Limb (tissue), 2 donors: ENCODE measurements at regions not wholly inside any gene's neighbourhood (a gene's known extent, or its start where the extent isn't known, plus 50 kb on each side); places are given as distances from the start of the nearest gene placed in this dataset.
"Not testable (repeated sequence)": the region's sequence is repeated elsewhere in the genome, so short reads cannot be mapped to it uniquely, and the experiment has no call there.

ENCODE experiments used
- DNase-seq, 2 donors: peaks; one replicate each; pipeline ENCODE4 v3.0.0-alpha.2; 2016; ENCODE audit errors: extremely low spot score in 2 of 2

GRCh38 chr14:43326501-43327407, 1180.3 kb downstream of the FSCB start:
- not testable (repeated sequence) for DNase-seq

DNA sequence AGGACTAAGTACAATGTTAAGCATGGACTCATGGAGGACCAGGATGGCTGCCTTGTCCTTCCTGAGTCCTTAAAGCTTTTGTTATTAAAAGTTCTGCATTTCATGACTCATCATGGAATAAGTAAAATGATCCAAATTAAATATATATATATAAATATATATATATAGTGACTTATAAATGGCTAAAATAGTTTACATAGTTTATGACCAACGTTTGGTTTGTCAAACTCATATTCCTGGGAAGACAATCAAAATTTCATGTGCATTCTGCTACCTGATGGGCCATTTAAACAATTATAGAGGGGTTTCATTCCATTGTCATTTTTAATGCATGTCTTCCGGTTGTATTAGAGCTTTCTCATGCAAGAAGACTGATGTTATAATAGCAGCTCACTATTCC, 1190.7 kb downstream of the FSCB start:
- no peak for DNase-seq

DNA sequence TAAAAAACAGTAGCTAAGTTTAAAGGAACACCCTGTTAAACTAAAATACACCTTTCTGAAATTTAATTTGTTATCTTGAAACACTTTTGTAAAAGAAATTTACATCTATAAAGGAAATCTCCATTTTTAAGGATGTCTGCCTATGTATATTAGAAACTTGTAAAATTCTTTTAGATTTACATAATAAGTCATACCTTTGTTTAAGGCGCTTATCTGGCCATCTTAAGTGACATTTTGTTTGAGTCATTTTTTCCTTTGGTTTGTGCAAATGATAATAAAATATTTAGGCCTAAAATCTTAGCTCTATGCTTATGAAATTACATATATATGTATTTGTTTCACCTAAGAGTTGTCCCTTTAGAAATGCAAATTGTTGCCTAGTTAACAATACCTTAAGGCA, 1193.4 kb downstream of the FSCB start:
- no peak for DNase-seq

GRCh38 chr14:43308421-43309110, 1198.5 kb downstream of the FSCB start:
- no peak for DNase-seq

DNA sequence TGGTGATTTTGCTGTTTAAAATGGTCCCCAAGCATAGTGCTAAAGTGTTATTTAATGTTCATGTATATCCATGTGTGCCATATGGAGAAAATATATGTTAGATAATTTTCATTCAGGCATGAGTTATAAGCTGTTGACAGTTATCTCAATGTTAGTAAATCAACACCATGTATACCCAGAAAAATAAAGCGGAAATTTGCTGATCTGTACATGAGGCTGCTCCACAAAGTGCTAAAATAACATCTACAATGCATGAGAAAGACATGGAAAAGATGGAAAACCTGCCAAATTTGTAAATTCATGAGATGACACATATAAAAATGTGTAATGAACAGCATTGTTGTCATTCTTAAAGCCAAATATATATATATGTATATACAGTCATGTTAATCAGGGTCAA, 1199.2 kb downstream of the FSCB start:
- DNase-seq: no peak

DNA sequence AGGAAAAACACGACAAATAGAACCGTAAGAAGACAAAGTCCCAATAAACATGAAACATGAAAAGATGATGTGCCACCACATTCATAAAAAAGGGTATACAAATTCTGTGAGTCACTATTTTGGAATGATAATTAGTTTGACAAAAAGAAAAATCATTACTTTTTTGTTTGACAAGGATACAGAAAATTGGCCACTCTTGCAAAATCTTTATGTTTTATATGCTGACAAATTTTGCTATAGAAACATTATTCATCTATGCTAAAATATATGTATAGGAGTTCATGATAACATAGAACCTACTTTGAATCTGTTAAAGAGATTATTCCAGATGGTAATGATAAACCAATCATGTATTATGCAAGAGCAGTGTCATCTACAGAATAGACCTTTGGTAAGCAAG, 1201.0 kb downstream of the FSCB start:
- no peak for DNase-seq

DNA sequence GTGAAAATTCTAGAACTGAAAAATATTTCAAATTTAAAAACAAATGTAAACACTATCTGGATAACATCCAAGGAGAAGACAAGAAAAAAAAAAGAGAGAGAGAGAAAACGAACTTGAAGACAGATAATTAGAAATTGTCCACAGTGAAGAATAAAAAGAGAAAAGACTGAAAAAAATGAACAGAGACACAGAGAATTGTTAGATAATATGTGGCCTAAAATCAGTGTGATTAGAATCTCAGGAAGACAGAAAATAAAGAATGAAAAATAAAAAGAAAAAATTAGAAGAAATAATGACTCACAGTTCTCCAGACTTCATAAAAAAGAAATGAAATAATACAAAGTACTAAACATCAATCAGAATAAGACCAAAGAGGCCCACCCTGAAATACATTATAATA, 1209.3 kb downstream of the FSCB start:
- no peak for DNase-seq

GRCh38 chr14:43296061-43296460, 1211.0 kb downstream of the FSCB start:
- not testable (repeated sequence) for DNase-seq

DNA sequence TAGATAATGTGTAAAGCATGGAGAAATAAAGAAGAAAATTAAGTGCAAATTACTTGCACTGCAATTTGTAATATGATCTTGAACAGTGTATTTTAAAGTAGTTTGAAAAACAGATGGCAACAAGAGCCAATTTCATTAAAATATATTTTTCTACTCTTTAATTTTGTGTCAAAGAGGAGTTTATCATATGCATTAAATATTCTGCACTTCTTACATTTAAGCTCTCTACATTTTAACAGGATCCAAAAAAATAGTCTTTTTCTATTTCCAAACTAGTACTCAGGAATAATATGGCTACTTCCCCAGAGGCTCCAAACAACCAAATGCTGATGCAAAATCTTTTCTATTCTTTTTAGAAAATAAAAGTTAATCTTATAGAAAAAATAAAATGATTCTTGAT, 1221.5 kb downstream of the FSCB start:
- DNase-seq: no peak

- DNase-seq: no peak
These were observed 1247.0 kb downstream of the FSCB start for GRCh38 chr14:43260056-43260455.

GRCh38 chr14:43258396-43258795, 1248.7 kb downstream of the FSCB start:
- no peak for DNase-seq

GRCh38 chr14:43256996-43257395, 1250.1 kb downstream of the FSCB start:
- DNase-seq: not testable (repeated sequence)

- DNase-seq: no peak
These were observed 1254.2 kb downstream of the FSCB start for GRCh38 chr14:43252866-43253265.

DNA sequence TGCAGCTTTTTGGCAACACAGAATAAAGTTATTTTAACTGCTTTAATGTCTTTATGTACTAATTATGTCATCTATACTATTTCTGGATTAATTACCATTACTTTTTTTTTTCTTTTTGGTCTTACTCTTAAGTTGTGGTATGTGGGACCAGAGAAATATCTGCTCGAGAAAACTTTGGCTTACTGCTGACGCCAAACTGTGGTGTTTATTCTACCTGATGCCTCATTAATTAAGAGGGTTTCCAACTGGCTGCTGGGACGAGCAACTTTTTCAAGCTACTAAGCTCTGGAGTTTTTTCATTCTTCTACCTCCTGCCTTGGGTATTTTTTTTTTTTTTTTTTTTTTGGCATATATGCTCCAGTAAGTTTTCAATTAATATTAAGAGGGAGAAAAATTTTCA, 1257.5 kb downstream of the FSCB start:
- DNase-seq: no peak

- no peak for DNase-seq
These were observed 1258.0 kb downstream of the FSCB start for GRCh38 chr14:43249116-43249515.

- no peak for DNase-seq
These were observed 1259.2 kb downstream of the FSCB start for GRCh38 chr14:43247877-43248276.

GRCh38 chr14:43244142-43244625, 1262.9 kb downstream of the FSCB start:
- no peak for DNase-seq

GRCh38 chr14:43243168-43243567, 1263.9 kb downstream of the FSCB start:
- no peak for DNase-seq

GRCh38 chr14:43232261-43232660, 1274.8 kb downstream of the FSCB start:
- no peak for DNase-seq

DNA sequence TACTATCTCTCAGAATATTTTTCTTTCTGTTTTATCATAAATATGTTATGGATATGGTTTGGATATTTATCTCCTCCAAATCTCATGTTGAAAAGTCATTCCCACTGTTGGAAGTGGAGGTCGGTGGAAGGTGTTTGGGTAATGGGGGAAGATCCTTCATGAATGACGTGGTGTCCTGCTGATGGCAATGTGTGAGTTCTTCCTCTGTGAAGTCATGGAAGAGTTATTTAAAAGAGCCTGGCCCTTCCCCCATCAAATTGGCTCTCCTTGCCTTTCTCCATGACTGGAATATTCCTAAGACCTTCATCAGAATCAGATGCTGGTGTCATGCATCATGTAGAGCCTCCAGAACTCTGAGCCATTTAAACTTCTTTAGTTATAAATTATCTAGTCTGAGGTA, 1291.6 kb downstream of the FSCB start:
- no peak for DNase-seq

- no peak for DNase-seq
These were observed 1299.9 kb downstream of the FSCB start for GRCh38 chr14:43207189-43207588.

- no peak for DNase-seq
These were observed 1302.3 kb downstream of the FSCB start for GRCh38 chr14:43204816-43205215.

DNA sequence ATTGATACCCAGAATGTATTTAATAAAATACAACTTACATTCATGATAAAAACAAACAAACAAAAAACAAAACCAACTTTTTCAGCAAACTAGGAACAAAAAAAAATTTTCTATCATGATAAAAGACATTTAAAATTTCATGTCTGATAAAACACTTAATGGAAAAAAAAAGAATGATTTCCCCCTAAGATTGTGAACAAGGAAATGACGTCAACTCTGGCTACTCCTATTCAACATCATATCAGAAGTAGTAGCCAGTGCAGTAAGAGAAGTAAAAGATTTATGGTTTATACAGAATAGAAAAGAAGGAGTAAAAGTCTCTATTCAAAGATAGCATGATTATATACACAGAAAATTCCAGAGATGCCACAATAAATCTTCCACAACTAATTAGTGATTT, 1306.6 kb downstream of the FSCB start:
- no peak for DNase-seq
